IgD-negative memory B cell (primary cell): ENCODE measurements at regions not wholly inside any gene's neighbourhood (a gene's known extent, or its start where the extent isn't known, plus 50 kb on each side); places are given as distances from the start of the nearest gene placed in this dataset.

Source experiments
- H3K27ac Mint-ChIP-seq, 3 donors: one replicate each; pipeline ENCODE4 v1.8.0; 2020 to 2022; ENCODE audit warnings: mild to moderate bottlenecking in 3 of 3, mixed read lengths in 3 of 3, moderate library complexity in 1 of 3
- H3K27me3 Mint-ChIP-seq: one replicate; pipeline ENCODE4 v1.8.0; 2021; ENCODE audit warnings: mixed read lengths
- H3K36me3 Mint-ChIP-seq: one replicate; pipeline ENCODE4 v1.8.0; 2020; ENCODE audit warnings: mild to moderate bottlenecking, mixed read lengths
- H3K4me1 Mint-ChIP-seq, 3 donors: one replicate each; pipeline ENCODE4 v1.8.0; 2020 to 2022; ENCODE audit warnings: mixed read lengths in 3 of 3, mild to moderate bottlenecking in 1 of 3
- H3K4me3 Mint-ChIP-seq, 4 donors: one replicate each; pipeline ENCODE4 v1.8.0; 2020 to 2022; ENCODE audit warnings: mild to moderate bottlenecking in 4 of 4, mixed read lengths in 4 of 4, moderate library complexity in 3 of 4
- H3K9me3 Mint-ChIP-seq, 3 donors: one replicate each; pipeline ENCODE4 v1.8.0; 2020 to 2021; ENCODE audit warnings: mixed read lengths in 3 of 3, mild to moderate bottlenecking in 1 of 3

- Mint-ChIP-seq H3K4me3 (no peak overlapping the region), H3K27me3 (peaks cover 21% of the 10 kb centered on the region), H3K27ac (no peak overlapping the region)
These were observed 117.2 kb downstream of the MATN1 start for GRCh38 chr1:30606166-30606565.

GRCh38 chr1:30605441-30605920, 117.9 kb downstream of the MATN1 start:
- Mint-ChIP-seq H3K9me3 (peaks cover 0 to 3% (median 2%) of the 10 kb centered on the region in 3 donors), H3K4me3 (no peak overlapping the region), H3K27ac (no peak overlapping the region), H3K27me3 (peaks cover 21% of the 10 kb centered on the region), H3K4me1 (no peaks in the 10 kb centered on the region), H3K36me3 (no peaks in the 10 kb centered on the region)

More at GRCh38 chr1:30606166-30606565, 117.2 kb downstream of the MATN1 start:
- H3K9me3 Mint-ChIP-seq: peaks cover 0 to 2% (median 0%) of the 10 kb centered on the region in 3 donors
- H3K36me3 Mint-ChIP-seq: no peaks in the 10 kb centered on the region
- H3K4me1 Mint-ChIP-seq: no peaks in the 10 kb centered on the region

- Mint-ChIP-seq H3K27me3 (peaks cover 21% of the 10 kb centered on the region), H3K4me3 (peak overlapping the region in 1 of 4 donors; percentile 31), H3K4me1 (no peaks in the 10 kb centered on the region), H3K36me3 (no peaks in the 10 kb centered on the region), H3K27ac (peak overlapping the region in 1 of 3 donors; percentile 47), H3K9me3 (peaks cover 0 to 3% (median 2%) of the 10 kb centered on the region in 3 donors)
These were observed 118.5 kb downstream of the MATN1 start for GRCh38 chr1:30604801-30605440.

DNA sequence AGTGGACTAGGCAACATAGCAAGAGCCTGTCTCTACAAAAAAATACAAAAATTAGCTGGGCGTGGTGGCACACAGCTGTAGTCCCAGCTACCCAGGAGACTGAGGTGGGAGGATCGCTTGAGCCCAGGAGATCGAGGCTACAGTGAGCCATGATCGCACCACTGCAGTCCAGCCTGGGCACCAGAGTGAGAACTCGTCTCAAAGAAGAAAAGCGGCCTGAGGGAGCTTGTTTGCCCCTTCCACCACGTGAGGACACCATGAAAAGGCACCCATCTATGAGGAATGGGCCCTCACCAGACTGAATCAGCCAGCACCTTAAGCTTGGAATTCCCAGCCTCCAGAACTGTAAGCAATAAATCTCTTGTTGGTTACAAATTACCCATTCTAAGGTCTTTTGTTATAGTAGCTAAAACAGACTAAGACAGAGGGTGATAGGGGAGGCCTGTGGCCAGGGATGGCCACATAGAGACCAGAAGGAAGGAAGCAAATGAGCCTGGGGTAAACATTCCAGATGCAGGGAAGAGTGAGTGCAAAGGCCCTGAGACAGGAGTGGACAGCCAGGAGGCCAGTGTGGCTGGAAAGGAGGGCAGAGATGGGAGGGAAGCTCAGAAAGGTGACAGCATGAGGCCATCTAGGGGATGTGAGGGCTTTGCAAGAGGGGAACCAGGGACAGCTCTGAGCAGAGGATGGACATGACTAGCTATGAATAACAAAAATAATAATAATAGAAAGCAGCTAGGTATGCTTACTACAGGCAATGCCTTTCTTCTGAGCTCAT, 120.1 kb downstream of the MATN1 start:
- Mint-ChIP-seq H3K4me1 (no peaks in the 10 kb centered on the region), H3K27me3 (peaks cover 12% of the 10 kb centered on the region), H3K4me3 (no peak overlapping the region), H3K9me3 (peaks cover 0 to 3% (median 2%) of the 10 kb centered on the region in 3 donors), H3K27ac (no peak overlapping the region), H3K36me3 (no peaks in the 10 kb centered on the region)

DNA sequence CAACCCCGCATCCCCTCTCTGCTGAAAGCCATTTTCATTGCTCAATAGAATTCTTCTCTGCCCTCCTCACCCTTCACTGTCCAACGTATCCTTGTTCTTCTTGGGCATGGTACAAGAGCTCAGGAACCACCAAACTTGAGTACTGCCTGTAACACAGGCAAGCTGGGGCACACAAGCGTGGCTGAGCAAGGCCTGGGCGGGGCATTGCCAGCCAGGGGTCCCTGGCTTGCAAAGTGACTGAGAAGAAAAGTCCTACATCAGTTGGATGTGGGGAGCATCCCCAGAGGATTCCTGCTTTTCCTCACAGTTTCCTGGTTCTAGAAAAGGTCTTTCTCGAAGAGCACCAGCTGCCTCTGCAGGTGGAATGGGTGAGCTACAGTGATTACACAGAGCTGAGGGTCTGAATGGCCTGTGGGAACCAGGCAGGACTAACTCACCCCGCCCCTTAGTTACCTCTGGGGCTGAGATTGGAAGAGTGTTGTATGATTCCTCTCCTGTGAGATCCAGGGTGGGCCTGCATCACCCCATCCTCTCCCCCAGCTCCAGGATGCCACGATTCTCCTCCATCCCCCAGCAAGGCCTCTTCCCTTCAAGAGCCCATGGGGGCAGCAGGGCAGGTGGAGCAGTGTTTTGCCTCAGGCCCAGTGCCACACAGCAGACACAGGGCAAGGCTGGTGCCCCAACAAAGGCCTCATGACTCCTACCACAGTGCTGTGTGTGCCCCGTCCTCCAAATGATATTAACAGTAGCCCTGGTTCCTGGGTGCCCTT, 121.9 kb downstream of the MATN1 start:
- Mint-ChIP-seq H3K9me3 (peaks cover 0 to 3% (median 2%) of the 10 kb centered on the region in 3 donors), H3K4me3 (peak overlapping the region in 1 of 4 donors; percentile 10), H3K36me3 (no peaks in the 10 kb centered on the region), H3K27ac (no peak overlapping the region), H3K27me3 (peaks cover 10% of the 10 kb centered on the region), H3K4me1 (no peaks in the 10 kb centered on the region)

- Mint-ChIP-seq H3K27ac (no peak overlapping the region), H3K4me1 (no peaks in the 10 kb centered on the region), H3K27me3 (peaks cover 10% of the 10 kb centered on the region)
These were observed 122.7 kb downstream of the MATN1 start for GRCh38 chr1:30600706-30601105.

GRCh38 chr1:30600258-30600657, 123.1 kb downstream of the MATN1 start:
- no peaks in the 10 kb centered on the region for H3K36me3 Mint-ChIP-seq
- H3K27ac Mint-ChIP-seq: no peak overlapping the region
- H3K4me1 Mint-ChIP-seq: no peaks in the 10 kb centered on the region
- H3K9me3 Mint-ChIP-seq: peaks cover 0 to 3% (median 2%) of the 10 kb centered on the region in 3 donors
- H3K27me3 Mint-ChIP-seq: peaks cover 9% of the 10 kb centered on the region
- no peak overlapping the region for H3K4me3 Mint-ChIP-seq

More at GRCh38 chr1:30600706-30601105, 122.7 kb downstream of the MATN1 start:
- no peak overlapping the region for H3K4me3 Mint-ChIP-seq
- peaks cover 0 to 3% (median 2%) of the 10 kb centered on the region in 3 donors for H3K9me3 Mint-ChIP-seq
- H3K36me3 Mint-ChIP-seq: no peaks in the 10 kb centered on the region

- no peak overlapping the region for H3K27ac Mint-ChIP-seq
- no peaks in the 10 kb centered on the region for H3K4me1 Mint-ChIP-seq
- no peaks in the 10 kb centered on the region for H3K36me3 Mint-ChIP-seq
- peaks cover 5% of the 10 kb centered on the region for H3K27me3 Mint-ChIP-seq
- H3K9me3 Mint-ChIP-seq: peaks cover 0 to 3% (median 2%) of the 10 kb centered on the region in 3 donors
- H3K4me3 Mint-ChIP-seq: no peak overlapping the region
These were observed 123.7 kb downstream of the MATN1 start for GRCh38 chr1:30599721-30600120.

DNA sequence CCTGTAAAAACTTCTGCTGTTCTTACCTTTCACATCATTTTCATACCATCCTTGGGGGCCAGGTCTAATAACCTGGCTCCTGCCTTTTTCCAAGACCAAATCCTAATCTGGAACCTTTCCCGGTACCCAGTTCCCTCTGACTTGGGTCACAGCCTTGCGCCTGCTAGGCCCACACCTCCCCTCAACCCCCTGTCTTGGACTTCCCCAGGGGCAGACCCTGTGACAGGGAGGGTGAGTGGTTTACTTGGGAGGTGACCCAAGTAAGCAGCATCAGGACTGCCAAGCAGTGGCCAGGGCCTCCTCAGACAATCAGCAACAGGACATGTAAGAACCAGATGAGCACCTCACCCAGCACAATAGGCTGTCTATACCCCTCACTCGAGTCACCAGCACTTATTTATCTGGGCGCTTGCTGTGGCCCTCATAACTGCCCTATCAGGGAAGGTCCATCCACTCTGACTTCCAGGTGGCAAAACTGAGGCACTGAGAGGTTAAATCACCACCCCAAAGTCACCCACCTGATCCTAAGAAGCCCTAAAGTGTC, 124.7 kb downstream of the MATN1 start:
- Mint-ChIP-seq H3K4me1 (no peaks in the 10 kb centered on the region), H3K9me3 (peaks cover 0 to 3% (median 2%) of the 10 kb centered on the region in 3 donors), H3K4me3 (no peak overlapping the region), H3K27ac (no peak overlapping the region), H3K36me3 (no peaks in the 10 kb centered on the region), H3K27me3 (peaks cover 5% of the 10 kb centered on the region)

DNA sequence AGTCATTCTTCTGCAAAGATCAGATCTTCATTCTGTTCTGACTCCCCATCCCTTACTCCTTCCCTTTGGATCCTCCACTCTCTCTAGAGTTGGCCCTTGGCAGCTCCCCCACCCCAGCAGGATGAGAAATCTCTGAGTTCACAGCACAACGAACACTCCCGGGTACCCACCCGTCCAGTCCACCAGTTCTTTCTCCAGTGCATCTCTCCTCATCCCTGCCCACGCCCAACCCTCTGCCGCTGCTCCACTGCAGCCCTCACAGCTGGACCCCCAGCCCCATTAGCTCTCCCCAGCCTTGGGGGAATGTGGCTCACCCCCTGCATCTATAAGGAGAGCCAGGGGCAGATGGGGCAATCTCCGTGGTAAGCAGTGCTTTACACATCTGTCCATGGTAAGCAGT, 125.7 kb downstream of the MATN1 start:
- Mint-ChIP-seq H3K4me1 (no peaks in the 10 kb centered on the region), H3K27me3 (peaks cover 3% of the 10 kb centered on the region), H3K9me3 (peaks cover 2 to 6% (median 2%) of the 10 kb centered on the region in 3 donors)

DNA sequence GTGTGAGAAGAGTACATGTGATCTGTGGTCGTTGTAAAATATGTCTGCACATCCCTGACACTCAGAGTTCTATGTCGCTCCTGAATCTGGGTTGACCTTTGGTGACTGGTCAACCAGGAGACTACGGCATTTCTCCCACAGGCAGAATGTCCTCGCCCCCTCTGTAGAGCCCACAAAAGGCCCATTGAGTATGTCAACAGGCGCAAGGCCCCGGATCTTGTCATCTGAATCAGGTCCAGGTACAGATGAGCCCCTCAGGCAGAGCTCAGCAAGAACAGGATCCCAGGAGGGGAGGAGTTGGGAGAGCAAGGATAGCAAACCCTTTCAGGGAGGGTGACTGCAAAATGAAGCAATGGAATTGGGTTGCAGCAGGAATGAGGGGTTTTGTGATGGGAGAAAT, 126.5 kb downstream of the MATN1 start:
- Mint-ChIP-seq H3K4me1 (no peaks in the 10 kb centered on the region), H3K27me3 (peaks cover 2% of the 10 kb centered on the region), H3K4me3 (peak overlapping the region in 1 of 4 donors; percentile 55), H3K9me3 (peaks cover 2 to 11% (median 6%) of the 10 kb centered on the region in 3 donors), H3K27ac (no peak overlapping the region), H3K36me3 (no peaks in the 10 kb centered on the region)

More for the DNA sequence above, 125.7 kb downstream of the MATN1 start:
- no peaks in the 10 kb centered on the region for H3K36me3 Mint-ChIP-seq
- H3K27ac Mint-ChIP-seq: no peak overlapping the region
- no peak overlapping the region for H3K4me3 Mint-ChIP-seq

GRCh38 chr1:30596470-30596869, 126.9 kb downstream of the MATN1 start:
- Mint-ChIP-seq H3K27ac (no peak overlapping the region), H3K27me3 (peaks cover 2% of the 10 kb centered on the region), H3K9me3 (peaks cover 2 to 11% (median 6%) of the 10 kb centered on the region in 3 donors), H3K4me3 (no peak overlapping the region), H3K36me3 (no peaks in the 10 kb centered on the region), H3K4me1 (peaks cover 0 to 2% (median 0%) of the 10 kb centered on the region in 3 donors)

DNA sequence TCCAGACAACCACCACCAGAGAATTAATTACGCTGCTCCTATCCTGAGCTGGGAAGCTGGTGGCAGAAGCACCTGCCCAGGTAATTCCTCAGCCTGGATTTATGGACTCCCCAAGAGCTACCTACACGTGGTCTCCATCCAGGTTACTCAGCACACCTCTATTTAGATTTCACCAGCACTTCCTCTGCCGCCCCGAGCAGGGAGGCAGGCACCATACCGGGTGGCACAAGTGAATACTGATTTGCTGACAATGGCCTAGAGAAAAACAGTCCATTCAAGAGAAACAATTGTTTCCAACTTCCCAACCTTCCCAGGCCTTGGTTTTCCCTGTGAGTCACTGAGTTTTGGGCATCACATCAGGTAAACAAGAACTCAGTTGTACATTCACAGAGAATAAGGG, 134.3 kb downstream of the MATN1 start:
- H3K9me3 Mint-ChIP-seq: peaks cover 0 to 10% (median 6%) of the 10 kb centered on the region in 3 donors
- no peak overlapping the region for H3K4me3 Mint-ChIP-seq
- H3K36me3 Mint-ChIP-seq: peaks cover 4% of the 10 kb centered on the region
- no peak overlapping the region for H3K27ac Mint-ChIP-seq
- peaks cover 0 to 2% (median 0%) of the 10 kb centered on the region in 3 donors for H3K4me1 Mint-ChIP-seq
- peaks cover 15% of the 10 kb centered on the region for H3K27me3 Mint-ChIP-seq

DNA sequence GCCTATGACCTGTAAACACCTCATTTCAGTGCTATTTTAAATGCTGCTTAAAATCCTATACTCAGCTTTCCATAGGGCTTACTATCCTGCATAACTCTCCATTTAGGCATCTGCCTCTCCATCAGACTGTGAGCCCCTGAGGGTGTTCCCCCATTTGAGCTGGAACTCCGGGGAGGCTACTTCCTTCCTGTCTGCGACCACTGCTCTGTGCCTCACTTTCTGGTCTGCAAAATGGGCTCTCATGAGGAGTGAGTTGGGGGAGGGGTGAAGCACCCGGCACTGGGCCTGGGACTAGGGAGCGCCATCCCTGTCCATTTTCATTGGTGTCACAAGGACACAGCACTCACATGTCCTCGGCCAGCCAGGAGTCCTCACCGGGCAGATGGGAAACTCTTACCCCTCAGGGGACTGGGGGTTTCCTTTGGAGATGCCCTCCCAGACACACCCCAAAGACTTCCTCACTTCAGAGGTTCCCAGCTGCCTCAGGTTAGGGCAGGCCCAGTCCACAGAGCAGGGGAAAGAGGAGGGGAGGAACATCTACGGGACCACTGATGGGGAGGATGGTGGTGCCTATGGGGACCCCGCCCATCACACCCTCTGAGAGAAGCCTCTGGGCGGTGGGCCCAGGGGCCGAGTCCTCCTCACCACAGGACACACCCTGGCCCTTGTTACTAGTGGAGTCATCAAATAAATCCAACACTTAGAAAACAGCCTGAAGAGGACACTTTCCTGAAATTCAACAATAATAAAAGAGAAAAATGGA, 134.9 kb downstream of the MATN1 start:
- peaks cover 0 to 2% (median 0%) of the 10 kb centered on the region in 3 donors for H3K4me1 Mint-ChIP-seq
- H3K36me3 Mint-ChIP-seq: peaks cover 4% of the 10 kb centered on the region
- no peak overlapping the region for H3K27ac Mint-ChIP-seq
- no peak overlapping the region for H3K4me3 Mint-ChIP-seq
- H3K9me3 Mint-ChIP-seq: peaks cover 0 to 10% (median 6%) of the 10 kb centered on the region in 3 donors
- H3K27me3 Mint-ChIP-seq: peaks cover 17% of the 10 kb centered on the region
